GM23338 (cell line): ENCODE measurements at regions not wholly inside any gene's neighbourhood (a gene's known extent, or its start where the extent isn't known, plus 50 kb on each side); places are given as distances from the start of the nearest gene placed in this dataset.

Source experiments
- ATAC-seq: fragments of 200-7000 bp; cut with Tn5 transposase; 3 replicates; pipeline ENCODE4 v1.9.1; 2020
- DNase-seq: peaks from one replicate; pipeline ENCODE4 v3.0.0-alpha.2; 2015; ENCODE audit warnings: low spot score
- H2AFZ ChIP-seq: fragments of 200-600 bp; sonication (generic); 2 replicates; pipeline ENCODE4 v1.8.0; 2016; ENCODE audit warnings: antibody characterized with exemption, mild to moderate bottlenecking, moderate library complexity
- H3F3A ChIP-seq: fragments of 200-600 bp; sonication (generic); replicated peaks from 2 replicates; pipeline ENCODE4 v1.8.0; 2017; ENCODE audit warnings: antibody characterized with exemption, mixed run types, low read depth
- H3K27ac ChIP-seq: fragments of 200-600 bp; sonication (generic); 2 replicates; pipeline ENCODE4 v1.6.1; 2016; ENCODE audit warnings: low read depth
- H3K27me3 ChIP-seq: fragments of 200-600 bp; sonication (generic); 2 replicates; pipeline ENCODE4 v1.8.0; 2016; ENCODE audit warnings: mild to moderate bottlenecking, mixed run types, moderate library complexity; ENCODE audit not compliant: insufficient read depth
- H3K36me3 ChIP-seq: fragments of 200-600 bp; sonication (generic); 2 replicates; pipeline ENCODE4 v1.8.0; 2016; ENCODE audit warnings: mild to moderate bottlenecking; ENCODE audit not compliant: insufficient read depth
- H3K4me1 ChIP-seq: fragments of 200-600 bp; sonication (generic); 2 replicates; pipeline ENCODE4 v1.8.0; 2016; ENCODE audit warnings: mild to moderate bottlenecking, moderate library complexity; ENCODE audit not compliant: insufficient read depth
- H3K4me2 ChIP-seq: fragments of 200-600 bp; sonication (generic); 2 replicates; pipeline ENCODE4 v1.7.1; 2017; ENCODE audit warnings: mixed run types
- H3K4me3 ChIP-seq: fragments of 200-600 bp; sonication (generic); 2 replicates; pipeline ENCODE4 v1.6.1; 2016; ENCODE audit warnings: mixed run types
- H3K79me2 ChIP-seq: fragments of 200-600 bp; sonication (generic); replicated peaks from 2 replicates; pipeline ENCODE4 v1.8.0; 2017; ENCODE audit warnings: mild to moderate bottlenecking; ENCODE audit not compliant: insufficient read depth
- H3K9me2 ChIP-seq: fragments of 200-600 bp; sonication (generic); 2 replicates; pipeline ENCODE4 v1.8.0; 2017; ENCODE audit not compliant: insufficient read depth
- H4K20me1 ChIP-seq: fragments of 200-600 bp; sonication (generic); replicated peaks from 2 replicates; pipeline ENCODE4 v1.8.0; 2017; ENCODE audit warnings: mild to moderate bottlenecking; ENCODE audit not compliant: insufficient read depth
- H3K27ac Mint-ChIP-seq: 2 replicates; pipeline ENCODE4 v1.8.0; 2020; ENCODE audit warnings: inconsistent platforms, mild to moderate bottlenecking, moderate library complexity, mixed read lengths
- H3K27me3 Mint-ChIP-seq: 3 replicates; pipeline ENCODE4 v1.8.0; 2022; ENCODE audit warnings: low read depth, mild to moderate bottlenecking, moderate library complexity, mixed read lengths, inconsistent platforms; ENCODE audit not compliant: insufficient read depth, poor library complexity
- H3K36me3 Mint-ChIP-seq: 3 replicates; pipeline ENCODE4 v1.8.0; 2021; ENCODE audit warnings: low read depth, mild to moderate bottlenecking, inconsistent platforms, moderate library complexity, mixed read lengths
- H3K4me1 Mint-ChIP-seq: 3 replicates; pipeline ENCODE4 v1.8.0; 2020; ENCODE audit warnings: mild to moderate bottlenecking, inconsistent platforms, mixed read lengths
- H3K4me3 Mint-ChIP-seq: 3 replicates; pipeline ENCODE4 v1.8.0; 2021; ENCODE audit warnings: moderate library complexity, mild to moderate bottlenecking, inconsistent platforms, mixed read lengths
- H3K9me3 Mint-ChIP-seq: 3 replicates; pipeline ENCODE4 v1.8.0; 2020; ENCODE audit warnings: moderate library complexity, mild to moderate bottlenecking, inconsistent platforms, mixed read lengths
- JUNB ChIP-seq: IDR thresholded peaks from one replicate; pipeline ENCODE4 v1.6.1; 2016; ENCODE audit warnings: antibody characterized with exemption; ENCODE audit not compliant: unreplicated experiment
- POLR2AphosphoS5 ChIP-seq: IDR thresholded peaks from 2 replicates; pipeline ENCODE4 v1.6.1; 2016; ENCODE audit warnings: antibody characterized with exemption, low read depth
- STAT1 ChIP-seq: IDR thresholded peaks from one replicate; pipeline ENCODE4 v1.6.1; 2016; ENCODE audit warnings: antibody characterized with exemption; ENCODE audit not compliant: unreplicated experiment
- ZNF114 ChIP-seq: fragments of 250-450 bp; sonication (Bioruptor Pico); IDR thresholded peaks from 2 replicates; pipeline ENCODE4 v1.5.0; 2020; ENCODE audit warnings: mild to moderate bottlenecking, moderate library complexity
- ZNF331 ChIP-seq: fragments of 250-450 bp; sonication (Bioruptor Pico); IDR thresholded peaks from 2 replicates; pipeline ENCODE4 v1.5.0; 2020; ENCODE audit warnings: low read depth, mild to moderate bottlenecking, moderate library complexity
- ZNF462 ChIP-seq: fragments of 250-450 bp; sonication (Bioruptor Pico); IDR thresholded peaks from 2 replicates; pipeline ENCODE4 v1.5.0; 2020; ENCODE audit warnings: mild to moderate bottlenecking, moderate library complexity

GRCh38 chr6:164345327-164345726 lies 930.8 kb downstream of the QKI start:
- DNase-seq = peak; percentile 21
- peak overlapping the region; percentile 81 for H3K27ac Mint-ChIP-seq
- H3K4me1 Mint-ChIP-seq = peaks cover 34% of the 10 kb centered on the region
- Histone ChIP-seq H3K4me3 (no peak overlapping the region), H3K4me2 (peak overlapping the region; percentile 9), H3F3A (peaks cover 4% of the 10 kb centered on the region; the same call in 1 of the 2 replicates), H3K36me3 (0 out of 2 replicates have a peak, but pooled peaks cover 5% of the 10 kb centered on the region), H3K27ac (peak overlapping the region; percentile 92), H3K9me2 (peaks cover 13% of the 10 kb centered on the region; the same call in 1 of the 2 replicates), H2AFZ (no peak overlapping the region), H4K20me1 (no peaks in the 10 kb centered on the region), H3K79me2 (no peaks in the 10 kb centered on the region), H3K4me1 (peaks cover 13% of the 10 kb centered on the region), H3K27me3 (no peaks in the 10 kb centered on the region)
- TF ChIP-seq JUNB (no peak), ZNF114 (CRISPR knock-in tag) (no peak), ZNF462 (CRISPR knock-in tag) (peak; percentile 36; the same call in 1 of the 2 replicates), POLR2AphosphoS5 (no peak), STAT1 (no peak)
- H3K36me3 Mint-ChIP-seq = peaks cover 36% of the 10 kb centered on the region
- H3K9me3 Mint-ChIP-seq = peaks cover 25% of the 10 kb centered on the region
- peaks cover 30% of the 10 kb centered on the region for H3K27me3 Mint-ChIP-seq
- H3K4me3 Mint-ChIP-seq = no peak overlapping the region; the same call in 2 of the 3 replicates
- peak; percentile 73 for ATAC-seq

GRCh38 chr6:164344801-164345291 lies 930.3 kb downstream of the QKI start:
- H4K20me1 ChIP-seq = no peaks in the 10 kb centered on the region
- Mint-ChIP-seq H3K9me3 (peaks cover 25% of the 10 kb centered on the region), H3K36me3 (peaks cover 36% of the 10 kb centered on the region), H3K4me1 (peaks cover 34% of the 10 kb centered on the region), H3K27ac (peak overlapping the region; percentile 81), H3K4me3 (peak overlapping the region; percentile 40; the same call in 2 of the 3 replicates), H3K27me3 (peaks cover 30% of the 10 kb centered on the region)
- peaks cover 4% of the 10 kb centered on the region; the same call in 1 of the 2 replicates for H3F3A ChIP-seq
- H3K4me1 ChIP-seq = peaks cover 13% of the 10 kb centered on the region
- peaks cover 13% of the 10 kb centered on the region; the same call in 1 of the 2 replicates for H3K9me2 ChIP-seq
- H3K36me3 ChIP-seq = 0 out of 2 replicates have a peak, but pooled peaks cover 5% of the 10 kb centered on the region
- no peak overlapping the region for H2AFZ ChIP-seq
- peak overlapping the region; percentile 9 for H3K4me2 ChIP-seq
- ATAC-seq (peak; percentile 95), DNase-seq (peak; percentile 77)
- no peak overlapping the region; the same call in 1 of the 2 replicates for H3K4me3 ChIP-seq
- H3K79me2 ChIP-seq = no peaks in the 10 kb centered on the region
- H3K27me3 ChIP-seq = no peaks in the 10 kb centered on the region
- H3K27ac ChIP-seq = peak overlapping the region; percentile 92
- TF ChIP-seq ZNF462 (CRISPR knock-in tag) (peak; percentile 75), ZNF331 (CRISPR knock-in tag) (no peak)
